Islet of Langerhans (tissue), 1 donor: ENCODE measurements at regions not wholly inside any gene's neighbourhood (a gene's known extent, or its start where the extent isn't known, plus 50 kb on each side); places are given as distances from the start of the nearest gene placed in this dataset.
"Not testable (repeated sequence)": the region's sequence is repeated elsewhere in the genome, so short reads cannot be mapped to it uniquely, and the experiment has no call there.

Experiments used
- FAIRE-seq: peaks from one replicate; lab custom pipeline; 2011; peaks lifted over from hg19 to GRCh38; lab: Jason Lieb, UNC

- no peak for FAIRE-seq
Observed at GRCh38 chr7:149682038-149682437, 91.3 kb downstream of the ZNF467 start.

DNA sequence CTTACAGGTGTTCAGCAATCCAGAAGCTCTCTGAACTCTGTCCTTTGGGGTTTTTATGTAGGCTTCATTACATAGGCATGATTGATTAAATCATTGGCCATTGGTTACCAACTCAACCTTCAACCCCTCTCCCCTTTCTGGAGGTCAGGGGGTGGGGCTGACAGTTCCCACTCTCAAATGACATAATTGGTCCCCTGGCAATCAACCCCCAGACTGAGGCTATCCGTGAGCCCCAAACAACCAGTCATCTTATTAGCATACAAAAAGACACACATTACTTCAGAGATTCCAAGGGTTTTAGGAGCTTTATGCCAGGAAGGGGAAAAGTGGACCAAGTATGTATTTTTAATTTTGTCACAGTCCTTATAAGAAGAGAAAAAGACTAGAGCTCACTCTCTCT is 92.1 kb downstream of the ZNF467 start:
- no peak for FAIRE-seq

- no peak for FAIRE-seq
Observed at GRCh38 chr7:149680331-149681025, 92.9 kb downstream of the ZNF467 start.

GRCh38 chr7:149674728-149675385 is 98.5 kb downstream of the ZNF467 start:
- not testable (repeated sequence) for FAIRE-seq

DNA sequence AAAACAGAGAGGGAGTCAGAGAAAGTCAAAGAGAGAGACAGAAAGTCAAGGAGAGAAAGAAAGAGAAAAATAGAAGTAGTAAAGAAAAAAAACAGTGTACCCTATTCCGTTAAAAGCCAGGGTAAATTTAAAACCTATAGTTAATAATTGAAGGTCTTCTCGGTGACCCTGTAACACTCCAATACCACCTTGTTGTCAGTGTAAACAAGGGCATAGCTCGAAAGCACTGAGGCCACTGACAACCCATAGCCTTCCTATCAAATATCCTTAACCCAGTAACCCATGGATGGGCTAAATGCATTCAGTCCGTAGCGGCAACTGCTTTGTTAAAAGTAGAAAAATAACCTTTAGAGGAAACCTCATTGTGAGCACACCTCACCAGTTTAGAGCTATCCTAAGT is 100.4 kb downstream of the ZNF467 start:
- no peak for FAIRE-seq

DNA sequence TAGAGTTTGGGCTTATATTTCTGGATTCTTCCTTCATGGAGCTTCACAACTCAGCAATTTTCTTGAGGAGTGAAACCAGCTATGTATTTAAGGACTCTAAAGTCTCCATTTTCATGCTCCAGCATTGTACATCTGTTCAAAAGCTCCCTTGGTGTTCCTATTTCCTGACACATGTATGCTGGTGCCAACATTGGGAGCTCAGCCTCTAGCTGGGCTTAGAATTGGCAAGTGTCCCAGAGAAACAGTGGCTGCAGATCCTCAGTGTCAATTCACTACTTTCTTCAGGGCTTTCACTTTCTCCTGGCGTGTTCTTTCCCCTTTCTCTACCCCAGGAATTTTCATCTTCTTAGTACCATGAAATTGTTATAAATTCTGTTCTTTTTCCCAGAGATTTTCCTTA is 103.1 kb downstream of the ZNF467 start:
- FAIRE-seq = no peak

- peak; percentile 72 for FAIRE-seq
Observed at GRCh38 chr7:149669121-149669818, 104.1 kb downstream of the ZNF467 start.

GRCh38 chr7:149666360-149666945 is 106.9 kb downstream of the ZNF467 start:
- no peak for FAIRE-seq

GRCh38 chr7:149665618-149666017 is 107.8 kb downstream of the ZNF467 start:
- FAIRE-seq = not testable (repeated sequence)

GRCh38 chr7:149664666-149665065 is 108.7 kb downstream of the ZNF467 start:
- FAIRE-seq = no peak

- FAIRE-seq = no peak
Observed at GRCh38 chr7:149664176-149664575, 109.2 kb downstream of the ZNF467 start.

DNA sequence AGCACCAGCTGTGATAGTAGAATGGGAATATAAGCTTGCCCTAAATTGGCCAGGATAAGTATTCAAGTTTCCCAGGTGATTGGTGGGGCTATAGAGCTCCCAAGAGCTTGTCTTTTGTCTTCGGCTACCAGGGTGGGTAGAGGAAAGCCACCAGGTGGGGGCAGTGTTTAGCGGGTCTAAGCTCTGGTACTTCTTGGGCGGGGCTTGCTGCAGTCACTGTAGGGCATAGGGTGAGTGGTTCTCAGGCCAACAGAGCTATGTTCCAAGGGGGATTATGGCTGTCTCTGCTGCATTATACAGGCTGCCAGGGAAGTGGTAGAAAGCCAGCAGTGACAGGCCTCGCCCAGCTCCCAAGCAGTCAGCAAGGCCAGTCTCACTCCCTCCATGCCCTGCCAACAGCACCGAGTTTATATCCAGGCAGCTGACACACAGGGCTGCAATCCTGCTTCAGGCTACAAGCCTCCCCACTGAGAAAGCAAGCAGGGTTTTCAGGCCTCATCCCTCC is 110.7 kb downstream of the ZNF467 start:
- FAIRE-seq = no peak

- FAIRE-seq = no peak
Observed at GRCh38 chr7:149655784-149656183, 117.6 kb downstream of the ZNF467 start.

GRCh38 chr7:149654588-149654987 is 118.8 kb downstream of the ZNF467 start:
- no peak for FAIRE-seq

DNA sequence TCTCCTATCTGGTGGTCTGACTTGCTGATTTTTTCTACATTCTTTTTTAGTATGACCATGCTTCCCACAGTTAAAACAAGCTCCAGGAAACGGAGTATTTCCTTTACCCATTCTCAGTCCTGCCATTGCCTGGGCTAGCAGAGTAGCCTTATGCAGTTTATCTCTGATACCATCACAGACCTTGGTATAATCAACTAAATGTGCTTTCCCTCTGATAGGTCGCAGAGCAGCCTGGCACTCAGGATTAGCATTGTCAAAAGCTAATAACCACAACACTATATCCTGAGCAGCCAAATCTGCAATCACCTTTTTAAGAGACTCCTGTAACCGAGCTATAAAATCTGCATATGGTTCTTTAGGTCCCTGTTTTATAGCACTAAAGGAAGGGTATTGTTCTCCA is 123.2 kb downstream of the ZNF467 start:
- FAIRE-seq = not testable (repeated sequence)

GRCh38 chr7:149644754-149645153 is 128.6 kb downstream of the ZNF467 start:
- FAIRE-seq = no peak

DNA sequence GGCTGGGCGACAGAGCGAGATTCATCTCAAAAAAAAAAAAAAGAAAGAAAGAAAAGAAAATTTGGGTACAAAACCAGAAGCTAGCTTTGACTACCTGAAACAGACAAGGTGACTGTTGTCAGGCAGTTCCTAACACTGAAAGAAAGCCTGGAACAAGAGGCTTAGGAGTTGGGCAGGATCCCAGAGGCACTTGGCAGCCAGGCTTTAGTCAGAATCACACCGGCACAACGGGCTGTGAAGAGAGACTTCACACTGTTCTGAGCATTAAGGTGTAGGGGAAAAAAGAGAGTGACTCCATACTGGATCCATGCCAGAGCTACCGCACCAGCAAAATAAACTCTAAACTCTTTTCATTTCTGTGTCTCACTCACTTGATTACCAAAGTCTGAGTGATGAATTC is 130.8 kb downstream of the ZNF467 start:
- no peak for FAIRE-seq

- FAIRE-seq = no peak
Observed at GRCh38 chr7:149638566-149639320, 134.6 kb downstream of the ZNF467 start.

GRCh38 chr7:149637911-149638565 is 135.3 kb downstream of the ZNF467 start:
- no peak for FAIRE-seq

DNA sequence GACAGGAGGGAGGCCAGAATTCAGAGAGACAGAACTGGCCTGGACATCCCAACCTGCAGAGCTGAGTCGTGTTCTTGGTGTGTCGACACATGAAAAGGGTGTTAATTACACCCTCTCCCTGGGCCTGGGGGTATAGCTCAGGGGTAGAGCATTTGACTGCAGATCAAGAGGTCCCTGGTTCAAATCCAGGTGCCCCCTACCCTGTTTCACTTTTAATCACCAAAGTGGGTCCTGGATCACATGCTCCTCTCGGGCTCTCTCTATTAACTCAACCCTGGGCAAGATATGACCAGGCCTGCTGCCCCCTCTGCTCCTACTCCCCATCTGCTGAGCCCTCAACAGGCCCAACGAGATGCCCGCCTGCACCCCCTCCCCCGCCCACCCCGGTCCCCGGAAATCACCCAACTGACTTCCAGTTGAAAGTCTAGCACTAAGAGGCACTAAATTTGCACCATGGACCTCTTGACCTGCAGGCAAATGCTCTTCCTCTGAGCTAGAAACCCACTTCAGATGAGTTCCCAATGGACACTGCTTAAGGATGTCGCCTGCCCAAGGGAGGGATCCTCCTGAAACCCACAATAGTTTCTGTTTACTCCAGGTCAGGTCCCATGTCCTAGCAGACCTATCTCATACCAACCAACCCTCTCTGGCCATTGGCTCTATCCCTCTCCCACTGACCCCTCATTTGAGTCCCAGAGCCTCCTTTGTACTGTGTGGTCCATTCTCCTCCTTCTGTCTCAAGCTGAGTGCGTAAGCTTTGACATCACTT is 137.6 kb downstream of the ZNF467 start:
- no peak for FAIRE-seq
